ENCODE measurements at regions not wholly inside any gene's neighbourhood (a gene's known extent, or its start where the extent isn't known, plus 50 kb on each side); places are given as distances from the start of the nearest gene placed in this dataset.

DNA sequence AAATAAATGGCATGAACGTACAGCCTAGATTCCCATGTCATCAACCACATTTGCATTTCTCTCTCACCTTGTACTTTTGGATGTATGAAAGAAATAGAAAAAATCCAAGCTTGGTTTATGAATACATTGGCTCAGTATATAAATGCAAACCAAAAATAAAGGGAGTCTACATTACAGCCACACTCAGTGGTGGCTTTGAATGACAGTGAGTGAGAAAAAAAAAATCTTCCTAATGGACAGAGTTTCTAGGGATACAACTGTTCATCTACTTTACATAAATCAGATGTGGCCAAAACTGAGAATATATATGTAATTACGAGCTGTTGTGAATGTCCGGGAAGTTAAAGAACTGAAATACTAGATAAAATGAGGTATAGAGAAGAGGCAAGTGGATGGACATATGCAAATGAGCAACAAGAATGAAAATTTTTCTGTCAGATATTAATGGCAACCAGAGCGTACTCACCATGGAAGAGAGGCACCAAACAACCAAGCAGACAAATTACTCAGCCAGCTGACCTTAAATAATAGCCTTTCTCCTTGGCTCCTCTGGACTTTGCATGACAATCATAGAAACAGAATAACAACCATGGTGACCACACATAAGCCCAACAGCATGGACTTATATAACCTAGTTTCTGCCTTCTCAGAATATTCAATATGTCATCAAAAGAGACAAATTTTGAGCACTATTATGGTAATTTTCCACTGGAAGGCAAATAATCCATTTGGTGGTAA lies 1305.8 kb downstream of the OTOL1 start:
- DNase-seq (ENCODE audit: low read depth, low spot score) = no peak

DNA sequence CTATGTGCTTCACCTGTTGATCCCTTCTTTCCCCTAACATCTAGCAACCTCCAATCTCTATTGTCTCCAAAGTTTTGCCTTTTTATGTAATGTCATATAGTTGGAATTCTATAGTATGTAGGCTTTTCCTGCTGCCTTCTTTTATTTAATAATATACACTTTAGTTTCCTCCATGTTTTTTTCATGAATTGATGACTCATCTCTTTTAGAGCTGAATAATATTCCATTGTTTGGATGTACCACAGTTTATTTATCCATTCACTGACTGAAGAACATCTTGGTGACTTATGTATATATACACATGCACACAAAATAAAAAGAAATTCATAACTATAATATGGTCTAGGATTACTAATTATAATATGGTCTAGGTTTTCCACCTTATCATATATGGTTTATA lies 1314.2 kb downstream of the OTOL1 start:
- DNase-seq (ENCODE audit: low read depth, low spot score) = no peak

DNA sequence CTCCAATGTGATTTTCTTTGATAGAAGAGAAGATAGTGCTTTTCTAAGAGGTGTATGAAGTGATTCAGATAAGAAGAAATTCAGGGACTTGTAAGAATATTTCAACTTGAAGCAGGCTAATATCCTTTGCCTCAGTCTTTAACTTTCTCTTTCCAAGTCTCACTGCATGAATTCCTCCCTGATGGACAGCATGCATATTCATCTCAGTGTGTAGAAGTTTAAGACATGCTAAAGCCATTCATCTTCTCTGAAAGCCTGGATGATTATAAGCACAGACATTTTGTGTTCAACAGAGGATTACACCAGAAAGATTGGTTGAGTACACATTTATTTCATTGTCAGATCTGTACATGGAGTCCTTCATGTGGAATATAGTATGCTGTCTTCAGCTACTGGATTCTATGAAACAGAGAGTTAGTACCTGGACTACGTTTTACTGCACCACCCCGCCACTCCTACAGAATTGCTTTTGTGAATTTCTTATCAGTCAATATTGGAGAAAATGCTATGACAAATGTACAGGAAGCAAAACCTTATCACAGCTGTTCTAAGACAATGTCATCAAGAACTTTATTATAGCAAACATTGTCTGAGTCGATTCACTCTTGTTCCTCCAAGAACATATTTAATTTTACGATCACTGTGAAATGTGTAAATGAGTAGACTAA lies 1346.1 kb downstream of the OTOL1 start:
- no peak for DNase-seq (ENCODE audit: low read depth, low spot score)

DNA sequence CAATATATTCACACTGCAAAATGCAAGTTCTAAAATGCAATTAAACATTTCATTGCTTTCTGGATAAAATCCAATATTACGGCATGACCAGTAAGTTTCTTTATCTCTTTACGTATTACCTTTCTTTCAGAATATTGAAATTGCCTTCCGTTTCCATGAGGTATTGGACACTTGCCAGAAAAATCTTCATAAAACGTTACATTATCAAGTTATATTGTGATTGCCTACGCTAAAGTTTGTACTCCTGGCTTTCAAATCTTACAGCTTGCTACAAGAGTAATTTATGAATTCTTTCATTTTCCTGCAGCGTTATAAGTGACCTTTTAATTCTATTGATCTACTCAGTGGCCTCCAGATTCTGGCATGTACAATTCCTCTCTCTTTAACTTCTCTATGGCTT lies 1349.3 kb downstream of the OTOL1 start:
- no peak for DNase-seq (ENCODE audit: low read depth, low spot score)

DNA sequence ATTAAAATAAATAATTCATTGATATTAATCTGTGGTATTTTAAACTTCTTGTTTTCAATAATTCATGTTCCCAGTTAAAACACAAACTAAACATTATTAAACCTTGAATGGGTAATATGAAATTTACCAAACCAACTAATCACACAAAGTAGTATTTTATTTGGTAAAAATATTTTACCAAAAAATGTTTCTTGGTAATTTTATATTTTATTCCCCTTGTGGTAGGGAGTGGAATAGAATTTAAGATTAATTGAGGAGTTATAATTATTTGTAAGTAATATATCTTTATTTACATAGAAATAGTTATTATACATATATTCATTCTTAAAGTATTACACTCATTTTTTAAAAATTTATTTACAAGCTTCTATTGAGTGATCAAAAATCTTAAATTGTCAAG lies 1350.9 kb downstream of the OTOL1 start:
- DNase-seq (ENCODE audit: low read depth, low spot score) = no peak

DNA sequence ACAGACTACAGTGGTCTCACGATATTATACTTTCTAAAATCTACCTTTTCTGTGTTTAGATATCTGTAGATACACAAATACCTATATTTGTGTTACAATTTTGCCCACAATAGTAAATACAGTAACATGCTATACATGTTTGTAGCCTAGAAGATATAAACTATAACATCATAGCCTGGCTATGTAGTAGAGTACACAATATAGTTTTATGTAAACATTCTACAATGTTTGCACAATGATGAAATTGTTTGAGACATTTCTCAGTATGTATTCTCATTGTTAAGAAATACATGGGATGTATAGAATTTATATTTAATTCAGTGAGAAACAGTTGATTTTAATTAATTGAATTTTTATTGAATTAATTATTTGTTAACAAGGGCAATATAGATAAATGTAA lies 1367.0 kb downstream of the OTOL1 start:
- DNase-seq (ENCODE audit: low read depth, low spot score) = no peak

DNA sequence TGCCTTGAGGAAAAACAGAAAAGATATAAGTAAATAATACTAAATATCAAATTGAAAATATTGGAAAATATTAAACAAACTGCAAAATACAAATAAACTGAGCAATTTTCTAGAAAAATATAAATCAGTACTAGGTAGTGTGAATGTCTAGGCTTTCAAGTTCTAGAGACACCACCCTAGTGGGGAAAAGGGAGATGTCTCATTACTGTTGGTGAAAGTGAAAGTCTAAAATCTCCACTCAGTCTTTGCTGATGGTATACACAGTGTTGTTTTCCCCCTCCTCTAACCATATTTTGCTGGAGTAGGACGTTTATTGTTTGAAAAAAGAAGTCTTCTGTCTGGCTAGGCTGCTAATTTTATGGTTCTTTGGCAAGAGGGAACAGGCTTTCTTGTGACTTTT lies 1368.9 kb downstream of the OTOL1 start:
- DNase-seq (ENCODE audit: low read depth, low spot score) = no peak

DNA sequence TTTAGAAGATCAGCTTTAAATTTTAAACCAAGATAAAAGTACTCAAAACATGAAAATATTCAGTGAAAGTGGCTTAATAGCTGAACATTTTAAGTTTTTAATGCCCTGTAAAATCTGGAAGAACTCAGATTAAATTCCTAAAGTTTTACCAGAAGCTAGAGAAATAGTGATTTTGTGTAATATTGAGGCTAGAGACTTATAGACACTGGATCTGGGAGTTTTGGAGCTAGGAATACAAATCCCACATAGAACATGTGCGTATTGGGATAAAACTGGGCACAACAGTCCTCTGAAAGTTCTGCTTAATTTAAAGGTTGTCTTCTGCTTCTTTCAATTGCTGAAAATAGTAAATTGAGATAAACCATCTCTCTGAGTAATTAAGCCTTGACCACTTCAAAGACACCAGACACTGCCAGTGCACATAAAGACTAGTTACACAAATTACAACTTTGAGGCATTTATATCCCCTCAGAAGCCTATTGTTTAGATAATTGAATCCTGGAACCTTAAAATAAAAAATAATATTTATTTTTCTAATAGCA lies 1382.5 kb downstream of the OTOL1 start:
- DNase-seq (ENCODE audit: low read depth, low spot score) = no peak

DNA sequence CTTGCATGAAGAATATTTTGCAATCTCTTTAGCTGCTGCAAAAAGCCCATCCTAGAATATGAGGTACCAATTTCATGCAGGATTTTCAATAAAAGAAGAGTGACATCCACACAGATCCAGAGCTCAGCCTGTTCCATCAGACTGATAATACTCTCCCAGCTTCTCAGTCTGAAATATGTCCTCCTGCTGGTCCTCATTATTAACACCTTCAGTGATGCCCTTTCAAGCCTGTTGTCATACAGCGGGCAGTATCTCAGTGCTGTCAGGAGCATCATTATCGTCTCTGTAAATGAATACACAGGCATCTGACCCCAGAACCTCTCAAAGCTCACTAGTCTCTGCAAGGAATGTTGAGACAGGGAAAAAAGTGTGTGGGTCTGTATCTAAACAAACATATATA lies 1387.8 kb downstream of the OTOL1 start:
- no peak for DNase-seq (ENCODE audit: low read depth, low spot score)

DNA sequence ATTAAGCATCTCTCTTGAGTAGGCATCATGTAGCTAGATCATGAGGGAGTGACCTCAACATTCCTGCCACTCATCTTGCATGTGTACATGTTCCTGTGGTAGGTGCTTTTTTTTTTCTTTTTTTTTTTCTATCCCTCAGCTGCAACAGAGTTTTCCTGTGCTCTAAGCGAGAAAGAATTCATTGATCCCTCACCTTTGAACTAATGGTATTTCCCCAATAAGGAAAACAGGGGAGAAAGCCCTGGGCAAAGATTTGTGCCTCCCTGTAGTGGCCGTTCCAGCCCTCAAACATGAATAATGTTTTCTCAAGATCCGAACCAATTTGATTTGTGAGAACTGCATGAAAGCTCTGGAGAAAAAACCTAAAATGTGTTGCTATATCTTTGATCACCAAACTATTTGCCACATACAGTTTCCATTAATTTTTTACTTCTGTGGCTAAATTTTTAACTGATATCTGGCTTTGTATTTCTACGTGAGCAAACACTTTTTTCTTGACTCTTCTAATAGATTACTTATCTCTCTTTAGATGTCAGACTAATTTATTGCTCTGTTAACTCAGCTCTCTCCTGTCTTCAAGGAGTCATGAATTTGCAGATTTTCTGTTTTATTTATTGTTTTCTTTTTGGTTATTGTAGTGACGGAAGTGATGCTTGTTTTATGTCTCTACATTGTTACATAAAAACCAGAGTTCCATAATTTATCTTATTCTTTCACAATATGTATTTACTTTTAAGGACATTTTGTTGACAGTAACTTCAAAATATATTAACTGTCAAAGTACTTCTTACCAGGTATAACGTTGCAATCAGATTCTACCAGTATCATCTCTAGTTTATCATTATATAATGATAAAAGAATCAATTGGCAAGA lies 1396.5 kb downstream of the OTOL1 start:
- no peak for DNase-seq (ENCODE audit: low read depth, low spot score)

DNA sequence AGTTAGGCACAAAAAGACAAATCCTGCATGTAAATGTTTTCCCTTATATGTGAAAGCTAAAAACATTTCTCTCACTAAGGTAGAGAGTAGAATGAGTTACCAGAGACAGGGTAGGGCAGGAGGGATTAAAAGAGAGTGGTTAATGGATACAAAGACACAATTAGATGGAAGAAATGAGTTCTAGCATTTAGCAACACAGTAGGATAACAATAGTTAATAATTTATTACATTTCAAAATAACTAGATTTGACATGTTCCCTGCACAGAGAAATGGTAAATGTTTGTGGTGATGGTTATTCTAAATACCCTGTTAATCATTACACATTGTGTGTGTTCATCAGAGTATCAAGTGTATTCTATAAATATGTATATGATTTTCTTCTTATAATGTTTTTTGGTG lies 1400.7 kb downstream of the OTOL1 start:
- no peak for DNase-seq (ENCODE audit: low read depth, low spot score)

DNA sequence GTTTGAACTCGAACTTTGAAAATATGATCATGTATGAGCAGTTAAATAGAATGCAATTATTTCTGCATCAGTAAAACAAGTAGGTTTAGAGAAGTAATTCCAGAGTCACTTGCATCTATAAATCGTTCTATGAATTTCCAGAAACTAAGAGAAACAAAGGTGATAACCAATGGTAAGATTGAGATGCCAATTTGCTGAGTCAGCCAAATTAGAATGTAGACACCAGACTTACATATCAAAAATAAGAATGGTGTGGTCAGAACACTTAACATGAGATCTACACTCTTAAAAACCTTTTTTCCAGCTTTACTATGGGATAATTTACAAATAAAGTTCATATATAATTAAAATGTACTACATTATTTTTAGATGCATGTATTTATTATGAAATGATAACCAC lies 1435.9 kb downstream of the OTOL1 start:
- no peak for DNase-seq (ENCODE audit: low read depth, low spot score)

DNA sequence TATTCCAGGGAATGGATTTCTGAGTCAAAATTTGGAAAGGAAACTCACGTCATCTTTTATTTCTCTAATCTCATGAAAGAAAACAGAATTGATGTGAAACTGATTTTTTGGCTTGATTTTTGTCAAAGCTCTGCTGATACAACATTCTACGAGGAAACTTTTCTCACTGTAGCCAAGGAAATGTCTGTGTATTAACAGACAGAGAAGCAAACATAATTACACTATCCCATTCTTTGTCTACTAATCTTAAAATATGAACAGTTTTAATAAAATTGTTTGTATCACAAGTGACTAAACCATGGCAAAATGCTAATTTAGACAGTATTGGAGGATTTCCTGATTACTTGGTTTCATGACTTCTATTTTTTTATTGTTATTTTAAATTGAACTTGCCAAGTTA lies 1437.0 kb downstream of the OTOL1 start:
- DNase-seq (ENCODE audit: low read depth, low spot score) = no peak

DNA sequence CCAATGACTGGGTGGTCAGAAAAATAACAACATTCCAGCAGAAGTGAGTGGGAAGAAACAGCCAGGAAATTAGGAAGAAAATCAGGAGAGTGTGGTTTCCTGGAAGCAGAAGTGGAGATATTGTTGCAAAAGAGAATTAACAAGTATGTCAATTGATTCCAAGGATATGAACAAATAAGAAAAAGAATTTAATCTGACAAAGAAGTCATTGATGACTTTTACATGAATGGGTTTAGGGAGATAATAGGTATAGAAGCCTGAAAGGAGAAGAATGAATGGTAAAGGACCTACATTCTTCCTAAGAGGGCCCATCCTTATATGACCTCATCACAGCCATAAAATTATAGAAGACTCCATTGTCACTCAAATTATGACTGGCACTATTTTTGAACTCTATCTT lies 1440.1 kb downstream of the OTOL1 start:
- DNase-seq (ENCODE audit: low read depth, low spot score) = no peak

DNA sequence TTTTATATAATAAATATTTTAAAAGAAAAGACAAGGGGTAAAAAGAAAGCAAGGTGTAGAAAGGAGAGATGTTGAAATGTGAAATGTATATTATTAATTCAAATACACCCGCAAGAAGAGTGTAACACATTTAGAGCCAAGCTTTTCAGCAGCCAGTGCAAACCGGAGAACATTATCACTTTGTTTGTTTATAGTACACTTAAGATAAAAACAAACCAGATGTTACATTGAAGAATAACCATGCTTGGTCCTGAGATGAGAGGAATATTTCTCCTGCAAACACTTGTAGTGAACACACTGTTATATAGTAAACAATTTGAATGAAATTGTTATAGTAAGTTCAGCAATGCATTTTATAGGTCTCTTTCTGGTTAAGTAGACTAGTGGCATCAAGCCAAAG lies 1441.5 kb downstream of the OTOL1 start:
- no peak for DNase-seq (ENCODE audit: low read depth, low spot score)

DNA sequence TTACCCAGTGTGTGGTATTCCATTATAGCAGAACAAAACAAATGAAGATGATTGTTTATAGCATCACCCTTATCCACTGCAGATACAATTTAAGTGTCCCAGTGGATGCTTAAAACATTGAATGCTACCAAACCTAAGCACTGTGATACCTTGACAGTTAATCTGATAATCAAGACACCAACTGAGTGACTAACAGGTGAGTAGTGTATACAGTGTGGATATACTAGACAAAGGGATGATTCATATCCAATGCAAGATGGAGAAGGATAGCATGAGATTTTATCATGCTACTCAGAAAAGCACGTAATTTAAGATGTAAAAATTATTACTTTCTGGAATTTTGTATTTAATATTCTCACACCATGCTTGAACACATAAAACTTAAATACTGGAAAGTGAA lies 1449.0 kb downstream of the OTOL1 start:
- DNase-seq (ENCODE audit: low read depth, low spot score) = no peak

DNA sequence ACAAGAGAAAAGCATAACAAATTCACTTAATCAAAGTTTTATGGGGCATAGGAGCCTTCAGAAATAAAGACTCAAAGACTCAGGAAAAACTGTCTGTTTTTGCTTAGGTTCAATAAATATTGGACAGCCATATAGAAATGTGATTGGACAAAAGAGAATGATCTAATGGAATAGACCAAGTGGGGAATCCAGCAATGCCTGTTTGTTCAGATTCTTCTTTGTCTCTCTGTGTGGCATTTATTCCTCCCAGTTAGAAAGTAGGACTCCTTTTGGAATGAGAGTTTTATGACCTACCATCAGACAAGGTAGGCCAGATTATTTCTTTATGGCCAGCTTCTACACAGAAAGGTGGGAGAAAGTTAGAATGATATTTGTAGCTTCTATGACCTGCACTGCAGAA lies 1460.1 kb downstream of the OTOL1 start:
- DNase-seq (ENCODE audit: low read depth, low spot score) = no peak

DNA sequence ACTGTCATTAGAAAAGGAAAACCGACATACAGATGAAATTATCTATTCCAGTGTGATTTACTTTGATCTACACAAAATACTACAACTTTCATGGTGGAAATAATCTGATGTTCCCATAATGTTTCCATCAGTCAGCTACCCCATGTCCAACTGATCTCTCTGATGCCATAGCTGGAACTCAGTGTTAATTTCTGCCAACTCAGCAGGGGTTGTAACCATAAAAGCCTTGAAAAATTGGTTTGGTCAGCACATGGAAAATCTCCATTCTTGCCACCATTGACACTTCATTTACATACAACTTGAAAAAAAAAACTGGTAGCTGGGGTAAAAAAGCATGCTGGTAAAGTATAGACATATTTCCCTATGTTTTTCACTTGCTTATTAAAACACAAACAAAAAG lies 1463.7 kb downstream of the OTOL1 start:
- no peak for DNase-seq (ENCODE audit: low read depth, low spot score)

DNA sequence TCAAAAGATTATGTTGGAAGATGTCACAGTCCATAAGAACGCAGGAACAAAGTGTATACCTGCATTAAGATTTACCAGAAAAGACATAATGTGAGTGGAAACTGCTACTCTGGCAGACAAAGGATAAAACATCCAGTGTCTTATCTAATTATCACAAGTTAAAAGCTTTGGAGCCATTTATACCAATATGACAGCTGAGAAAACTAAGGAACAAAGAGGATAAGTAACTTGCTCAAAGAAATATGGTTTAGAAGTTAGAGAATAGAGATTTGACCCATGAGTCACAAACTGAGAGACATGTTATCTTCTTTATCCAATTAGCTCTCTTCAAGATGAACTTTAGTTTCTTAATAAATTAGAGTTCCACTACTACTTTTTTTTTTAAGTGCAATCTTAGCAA lies 1473.7 kb downstream of the OTOL1 start:
- no peak for DNase-seq (ENCODE audit: low read depth, low spot score)

DNA sequence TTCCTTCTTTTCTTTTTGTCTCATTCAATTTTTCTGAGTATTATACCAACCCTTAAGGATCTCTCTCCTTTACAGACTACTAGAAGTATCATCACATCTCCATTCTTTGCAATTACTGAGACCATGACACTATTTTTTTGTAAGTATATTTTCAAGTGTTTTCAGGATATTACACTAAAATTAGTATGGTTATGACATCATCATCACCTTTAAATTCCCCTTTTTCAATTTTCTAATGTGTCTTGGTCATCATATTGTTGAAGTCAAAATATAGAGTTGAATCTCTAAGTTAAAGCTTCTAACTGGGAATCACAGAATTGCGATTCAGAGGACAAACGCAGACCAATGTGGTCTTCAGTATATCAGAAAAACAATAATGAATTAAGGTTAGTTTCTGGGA lies 1475.1 kb downstream of the OTOL1 start:
- no peak for DNase-seq (ENCODE audit: low read depth, low spot score)

DNA sequence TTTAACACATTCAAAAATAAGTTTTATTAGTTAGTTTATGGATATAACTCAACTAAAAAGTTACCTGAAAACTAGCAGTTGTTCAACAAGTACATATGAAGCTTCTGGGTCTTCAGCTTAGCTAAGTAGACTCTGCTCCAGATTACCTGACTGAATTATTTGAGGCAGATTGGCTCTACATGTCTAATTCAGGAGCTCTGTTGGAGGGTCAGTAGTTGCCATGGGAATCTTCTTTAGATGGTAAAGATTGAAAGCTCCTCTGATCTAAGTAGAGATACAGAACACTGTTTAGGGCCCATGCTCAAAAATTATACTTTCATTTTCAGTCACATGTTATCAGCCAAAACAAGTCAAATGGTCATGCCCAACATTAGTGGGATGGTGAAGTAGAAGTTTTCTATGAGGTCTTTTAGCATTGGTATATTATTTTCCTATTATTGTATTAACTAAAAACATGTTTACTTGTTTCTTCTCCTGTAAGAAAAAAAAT lies 1476.9 kb downstream of the OTOL1 start:
- no peak for DNase-seq (ENCODE audit: low read depth, low spot score)

DNA sequence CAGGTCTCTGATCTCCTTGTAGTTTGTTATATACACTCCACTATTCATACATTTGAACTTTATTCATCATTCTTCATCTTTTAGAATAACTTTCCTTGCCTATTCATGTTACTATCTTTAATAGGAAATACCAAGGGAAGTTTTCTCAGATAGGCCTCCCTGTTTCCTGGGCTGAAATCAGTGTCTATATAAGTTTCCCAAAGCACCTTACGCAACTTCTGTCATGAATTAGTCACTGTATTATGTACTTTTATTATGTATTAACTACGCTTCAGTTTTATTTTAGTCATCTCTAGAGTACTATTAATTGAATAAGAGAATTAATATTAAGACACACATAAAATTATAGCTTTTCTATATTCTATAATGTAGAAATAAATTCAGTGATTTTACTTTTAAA lies 1481.5 kb downstream of the OTOL1 start:
- no peak for DNase-seq (ENCODE audit: low read depth, low spot score)
